Thyroid gland (tissue), 4 donors: ENCODE measurements at regions not wholly inside any gene's neighbourhood (a gene's known extent, or its start where the extent isn't known, plus 50 kb on each side); places are given as distances from the start of the nearest gene placed in this dataset.

ENCODE experiments used
- DNase-seq, 2 donors: peaks; one replicate each; pipeline ENCODE4 v3.0.0-alpha.2; 2019
- H3K27ac ChIP-seq, 3 donors: fragments of 200-600 bp; sonication (generic); 1 replicate in 2 of 3; 2 replicates in 1 of 3; pipeline ENCODE4 v1.5.1; 2016 to 2019; ENCODE audit warnings: mild to moderate bottlenecking in 1 of 3, moderate library complexity in 1 of 3
- H3K27me3 ChIP-seq: fragments of 200-600 bp; sonication (generic); one replicate; pipeline ENCODE4 v1.5.1; 2019
- H3K36me3 ChIP-seq, 2 donors: fragments of 200-600 bp; sonication (generic); one replicate each; pipeline ENCODE4 v1.5.1; 2016 to 2019
- H3K4me1 ChIP-seq, 2 donors: fragments of 200-600 bp; sonication (generic); one replicate each; pipeline ENCODE4 v1.5.1; 2017 to 2019
- H3K4me3 ChIP-seq, 3 donors: fragments of 200-600 bp; sonication (generic); replicated peaks in 1 of 3; 1 replicate in 2 of 3; 2 replicates in 1 of 3; pipeline ENCODE4 v1.5.1; 2016; ENCODE audit warnings: mild to moderate bottlenecking in 1 of 3
- H3K9me3 ChIP-seq: fragments of 200-600 bp; sonication (generic); one replicate; pipeline ENCODE4 v1.5.1; 2017
- POLR2A ChIP-seq, 2 donors: fragments of 450-650 bp; IDR thresholded peaks; one replicate each; pipeline ENCODE4 v1.6.1; 2017; ENCODE audit warnings: antibody characterized with exemption in 2 of 2, mild to moderate bottlenecking in 2 of 2, moderate library complexity in 1 of 2
- WGBS, 2 donors: methylation state at CpG; one replicate each; pipeline ENCODE4 v1.1.5; 2017; 5-methylcytosine and 5-hydroxymethylcytosine counted together
- intact Hi-C: fragments of 100-400 bp; cut with DNase I; formaldehyde crosslinking; loops from one replicate; pipeline ENCODE4 v1.15.1; 2023
- TF ChIP-seq, protein P1 (sequence below), 6 experiments: fragments of 200-600 bp in 3 of 6; fragments of 450-650 bp in 3 of 6; sonication (generic) in 3 of 6; IDR thresholded peaks; one replicate each; pipeline ENCODE4 v1.5.1; 2016 to 2019; ENCODE audit warnings: antibody characterized with exemption in 6 of 6, mild to moderate bottlenecking in 2 of 6, inconsistent platforms in 1 of 6, moderate library complexity in 1 of 6

- no peak for DNase-seq
- Histone ChIP-seq H3K4me1 (no peaks in the 10 kb centered on the region), H3K27ac (no peak overlapping the region), H3K4me3 (no peak overlapping the region), H3K9me3 (no peaks in the 10 kb centered on the region), H3K36me3 (no peaks in the 10 kb centered on the region), H3K27me3 (no peaks in the 10 kb centered on the region)
- 40 to 54% methylated on average over 2 of the region's 2 CpGs for WGBS, 2 donors
- intact Hi-C loops, result no loop called here
- TF ChIP-seq, protein P1, sequence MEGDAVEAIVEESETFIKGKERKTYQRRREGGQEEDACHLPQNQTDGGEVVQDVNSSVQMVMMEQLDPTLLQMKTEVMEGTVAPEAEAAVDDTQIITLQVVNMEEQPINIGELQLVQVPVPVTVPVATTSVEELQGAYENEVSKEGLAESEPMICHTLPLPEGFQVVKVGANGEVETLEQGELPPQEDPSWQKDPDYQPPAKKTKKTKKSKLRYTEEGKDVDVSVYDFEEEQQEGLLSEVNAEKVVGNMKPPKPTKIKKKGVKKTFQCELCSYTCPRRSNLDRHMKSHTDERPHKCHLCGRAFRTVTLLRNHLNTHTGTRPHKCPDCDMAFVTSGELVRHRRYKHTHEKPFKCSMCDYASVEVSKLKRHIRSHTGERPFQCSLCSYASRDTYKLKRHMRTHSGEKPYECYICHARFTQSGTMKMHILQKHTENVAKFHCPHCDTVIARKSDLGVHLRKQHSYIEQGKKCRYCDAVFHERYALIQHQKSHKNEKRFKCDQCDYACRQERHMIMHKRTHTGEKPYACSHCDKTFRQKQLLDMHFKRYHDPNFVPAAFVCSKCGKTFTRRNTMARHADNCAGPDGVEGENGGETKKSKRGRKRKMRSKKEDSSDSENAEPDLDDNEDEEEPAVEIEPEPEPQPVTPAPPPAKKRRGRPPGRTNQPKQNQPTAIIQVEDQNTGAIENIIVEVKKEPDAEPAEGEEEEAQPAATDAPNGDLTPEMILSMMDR (IDR thresholded peaks at IDR 0.05), result no peak
- TF ChIP-seq POLR2A (IDR thresholded peaks at IDR 0.05), result no peak
Observed at GRCh38 chr5:104977529-104977928, 1414.9 kb upstream of the NUDT12 start.

GRCh38 chr5:104967806-104968410 lies 1405.3 kb upstream of the NUDT12 start:
- TF ChIP-seq POLR2A (IDR thresholded peaks at IDR 0.05), result no peak
- TF ChIP-seq, protein P1 (IDR thresholded peaks at IDR 0.05), result no peak
- Histone ChIP-seq H3K9me3 (no peaks in the 10 kb centered on the region), H3K27me3 (no peaks in the 10 kb centered on the region), H3K4me3 (no peak overlapping the region), H3K27ac (no peak overlapping the region), H3K4me1 (no peaks in the 10 kb centered on the region), H3K36me3 (no peaks in the 10 kb centered on the region)
- intact Hi-C loops, result no loop called here
- WGBS, 2 donors, result 88 to 90% methylated on average over 4 of the region's 4 CpGs
- no peak for DNase-seq

DNA sequence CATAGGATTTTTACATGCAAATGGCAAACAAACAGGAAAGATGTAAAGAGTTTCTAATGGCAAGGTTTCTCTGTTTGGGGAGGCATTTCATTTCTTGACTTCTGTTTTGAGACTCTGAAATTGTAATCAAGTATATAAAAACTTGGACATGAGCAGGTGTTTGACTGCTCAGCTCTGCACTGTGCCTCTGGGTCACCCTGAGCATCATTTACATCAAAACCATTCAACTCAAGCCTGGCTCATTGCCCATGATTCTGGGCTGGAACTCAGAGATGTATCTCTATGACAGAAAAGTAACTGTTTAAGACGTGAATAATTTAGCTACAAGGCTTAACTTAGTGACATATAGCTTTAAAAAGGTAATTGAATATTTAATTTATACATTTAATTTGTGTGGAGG lies 1402.4 kb upstream of the NUDT12 start:
- Histone ChIP-seq H3K36me3 (no peaks in the 10 kb centered on the region), H3K4me1 (no peaks in the 10 kb centered on the region), H3K27ac (no peak overlapping the region), H3K9me3 (no peaks in the 10 kb centered on the region), H3K4me3 (no peak overlapping the region), H3K27me3 (no peaks in the 10 kb centered on the region)
- TF ChIP-seq, protein P1 (IDR thresholded peaks at IDR 0.05), result no peak
- no peak for TF ChIP-seq POLR2A (IDR thresholded peaks at IDR 0.05)
- intact Hi-C loops, result no loop called here
- WGBS, 2 donors, result 56 to 78% methylated on average over 1 of the region's 1 CpG
- no peak for DNase-seq

- Histone ChIP-seq H3K36me3 (no peaks in the 10 kb centered on the region), H3K4me3 (no peak overlapping the region), H3K27me3 (no peaks in the 10 kb centered on the region), H3K4me1 (no peaks in the 10 kb centered on the region), H3K9me3 (no peaks in the 10 kb centered on the region), H3K27ac (no peak overlapping the region)
- 72 to 74% methylated on average over 2 of the region's 2 CpGs for WGBS, 2 donors
- intact Hi-C loops, result no loop called here
- TF ChIP-seq, protein P1 (IDR thresholded peaks at IDR 0.05), result no peak
- TF ChIP-seq POLR2A (IDR thresholded peaks at IDR 0.05), result no peak
- DNase-seq, result no peak
Observed at GRCh38 chr5:104955479-104955878, 1392.9 kb upstream of the NUDT12 start.

DNA sequence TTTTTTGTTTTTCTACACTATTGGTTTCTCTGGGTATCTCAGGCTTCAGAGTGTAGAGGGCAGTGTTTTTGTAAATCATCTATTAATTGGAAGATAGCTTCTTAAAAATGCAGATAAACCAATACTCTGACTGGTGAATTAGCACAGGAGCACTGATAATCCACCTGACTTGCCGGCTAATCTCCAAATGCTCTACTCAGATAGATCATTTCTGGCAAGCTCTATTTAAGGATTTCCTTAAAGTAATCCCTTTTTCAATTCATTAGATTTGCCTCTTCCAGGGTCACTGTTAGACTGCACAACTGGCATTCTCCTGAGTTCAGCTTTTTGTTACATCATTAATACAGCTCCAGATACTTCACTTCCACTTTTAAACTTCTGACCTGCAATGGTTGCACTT lies 1390.3 kb upstream of the NUDT12 start:
- Histone ChIP-seq H3K27me3 (no peaks in the 10 kb centered on the region), H3K4me1 (no peaks in the 10 kb centered on the region), H3K36me3 (no peaks in the 10 kb centered on the region), H3K9me3 (no peaks in the 10 kb centered on the region), H3K4me3 (no peak overlapping the region), H3K27ac (no peak overlapping the region)
- DNase-seq, result no peak
- intact Hi-C loops, result no loop called here
- TF ChIP-seq POLR2A (IDR thresholded peaks at IDR 0.05), result no peak
- WGBS, 2 donors, result 90 to 95% methylated on average over 1 of the region's 1 CpG

DNA sequence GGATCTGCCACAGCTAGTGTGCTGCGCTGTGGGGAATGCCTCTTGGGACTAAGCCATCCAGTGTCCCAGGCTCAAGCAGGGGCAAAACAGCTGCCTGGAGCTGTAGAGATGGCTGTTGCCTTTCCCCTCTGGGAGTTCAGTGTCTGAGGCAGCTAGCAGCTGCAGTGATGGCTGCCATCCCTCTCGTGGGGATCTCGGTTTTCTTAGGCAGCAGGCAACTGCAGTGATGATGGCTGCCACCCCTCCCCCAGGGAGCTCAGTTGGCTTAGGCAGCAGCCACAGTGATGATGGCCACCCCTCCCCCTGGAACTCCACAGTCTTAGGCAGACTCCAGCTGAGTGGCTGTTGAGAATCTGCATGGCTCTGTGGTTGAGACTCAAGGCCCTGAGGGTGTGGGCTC lies 1389.2 kb upstream of the NUDT12 start:
- 87 to 96% methylated on average over 3 of the region's 3 CpGs for WGBS, 2 donors
- H3K9me3 ChIP-seq, result no peaks in the 10 kb centered on the region
- H3K36me3 ChIP-seq, result no peaks in the 10 kb centered on the region
- no peaks in the 10 kb centered on the region for H3K27me3 ChIP-seq
- H3K4me3 ChIP-seq, result no peak overlapping the region
- H3K4me1 ChIP-seq, result no peaks in the 10 kb centered on the region
- no peak for DNase-seq
- intact Hi-C loops, result no loop called here
- no peak overlapping the region for H3K27ac ChIP-seq
- TF ChIP-seq, protein P1 (IDR thresholded peaks at IDR 0.05), result no peak
- TF ChIP-seq POLR2A (IDR thresholded peaks at IDR 0.05), result no peak
